ENCODE measurements at regions not wholly inside any gene's neighbourhood (a gene's known extent, or its start where the extent isn't known, plus 50 kb on each side); places are given as distances from the start of the nearest gene placed in this dataset.

DNA sequence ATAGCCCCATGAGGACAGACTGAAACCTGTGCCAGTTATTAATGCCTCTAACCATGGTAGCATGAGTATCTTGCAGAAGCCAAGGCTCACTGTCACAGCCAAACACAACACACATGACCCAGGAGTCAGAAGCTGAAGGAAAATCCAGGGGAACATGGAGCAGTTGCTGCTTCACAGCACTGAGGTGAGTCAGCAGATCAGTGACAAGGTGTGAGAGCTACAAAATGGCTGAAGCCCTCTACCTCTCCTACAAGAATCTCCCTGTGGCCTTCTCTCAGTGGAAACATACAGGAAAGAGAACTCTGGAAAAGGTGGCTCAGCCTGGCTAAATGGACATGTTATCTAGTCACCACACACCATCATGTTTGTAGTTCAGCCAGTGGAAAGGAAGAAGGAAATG is 93.5 kb downstream of the NAB1 start:
- no peak for ATAC-seq
- Histone ChIP-seq H3K27ac (ENCODE audit: low read length) (no peak overlapping the region), H3K36me3 (ENCODE audit: control insufficient read depth, insufficient read depth, low read length) (no peaks in the 10 kb centered on the region), H3K27me3 (ENCODE audit: control insufficient read depth, insufficient read depth, low read length) (0 out of 2 replicates have a peak, but pooled peaks cover 3% of the 10 kb centered on the region), H3K9me3 (ENCODE audit: control insufficient read depth, insufficient read depth, low read depth, low read length) (no peaks in the 10 kb centered on the region), H3K4me3 (ENCODE audit: low read depth in 2 of 2, low read length in 2 of 2) (no peak overlapping the region), H3K4me1 (ENCODE audit: control insufficient read depth, insufficient read depth, low read length) (no peaks in the 10 kb centered on the region)
- intact Hi-C loops (cut with micrococcal nuclease; ENCODE audit: unreplicated experiment) (no loop called here), in situ Hi-C loops (cut with HindIII; ENCODE audit: low pct_unique_long_range_greater_than_20kb, low sequenced_read_pairs) (no loop called here)
- no peak for TF ChIP-seq TCF7L2 (IDR thresholded peaks at IDR 0.05; ENCODE audit: low read depth, low read length)
- TF ChIP-seq POLR2AphosphoS5 (IDR thresholded peaks at IDR 0.05; ENCODE audit: low read depth, low read length): no peak
- no peak for TF ChIP-seq SIN3A (IDR thresholded peaks at IDR 0.05; ENCODE audit: borderline replicate concordance, insufficient read depth, low read depth, low read length)
- TF ChIP-seq, protein P1, sequence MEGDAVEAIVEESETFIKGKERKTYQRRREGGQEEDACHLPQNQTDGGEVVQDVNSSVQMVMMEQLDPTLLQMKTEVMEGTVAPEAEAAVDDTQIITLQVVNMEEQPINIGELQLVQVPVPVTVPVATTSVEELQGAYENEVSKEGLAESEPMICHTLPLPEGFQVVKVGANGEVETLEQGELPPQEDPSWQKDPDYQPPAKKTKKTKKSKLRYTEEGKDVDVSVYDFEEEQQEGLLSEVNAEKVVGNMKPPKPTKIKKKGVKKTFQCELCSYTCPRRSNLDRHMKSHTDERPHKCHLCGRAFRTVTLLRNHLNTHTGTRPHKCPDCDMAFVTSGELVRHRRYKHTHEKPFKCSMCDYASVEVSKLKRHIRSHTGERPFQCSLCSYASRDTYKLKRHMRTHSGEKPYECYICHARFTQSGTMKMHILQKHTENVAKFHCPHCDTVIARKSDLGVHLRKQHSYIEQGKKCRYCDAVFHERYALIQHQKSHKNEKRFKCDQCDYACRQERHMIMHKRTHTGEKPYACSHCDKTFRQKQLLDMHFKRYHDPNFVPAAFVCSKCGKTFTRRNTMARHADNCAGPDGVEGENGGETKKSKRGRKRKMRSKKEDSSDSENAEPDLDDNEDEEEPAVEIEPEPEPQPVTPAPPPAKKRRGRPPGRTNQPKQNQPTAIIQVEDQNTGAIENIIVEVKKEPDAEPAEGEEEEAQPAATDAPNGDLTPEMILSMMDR (IDR thresholded peaks at IDR 0.05): no peak
- TF ChIP-seq, protein P2, sequence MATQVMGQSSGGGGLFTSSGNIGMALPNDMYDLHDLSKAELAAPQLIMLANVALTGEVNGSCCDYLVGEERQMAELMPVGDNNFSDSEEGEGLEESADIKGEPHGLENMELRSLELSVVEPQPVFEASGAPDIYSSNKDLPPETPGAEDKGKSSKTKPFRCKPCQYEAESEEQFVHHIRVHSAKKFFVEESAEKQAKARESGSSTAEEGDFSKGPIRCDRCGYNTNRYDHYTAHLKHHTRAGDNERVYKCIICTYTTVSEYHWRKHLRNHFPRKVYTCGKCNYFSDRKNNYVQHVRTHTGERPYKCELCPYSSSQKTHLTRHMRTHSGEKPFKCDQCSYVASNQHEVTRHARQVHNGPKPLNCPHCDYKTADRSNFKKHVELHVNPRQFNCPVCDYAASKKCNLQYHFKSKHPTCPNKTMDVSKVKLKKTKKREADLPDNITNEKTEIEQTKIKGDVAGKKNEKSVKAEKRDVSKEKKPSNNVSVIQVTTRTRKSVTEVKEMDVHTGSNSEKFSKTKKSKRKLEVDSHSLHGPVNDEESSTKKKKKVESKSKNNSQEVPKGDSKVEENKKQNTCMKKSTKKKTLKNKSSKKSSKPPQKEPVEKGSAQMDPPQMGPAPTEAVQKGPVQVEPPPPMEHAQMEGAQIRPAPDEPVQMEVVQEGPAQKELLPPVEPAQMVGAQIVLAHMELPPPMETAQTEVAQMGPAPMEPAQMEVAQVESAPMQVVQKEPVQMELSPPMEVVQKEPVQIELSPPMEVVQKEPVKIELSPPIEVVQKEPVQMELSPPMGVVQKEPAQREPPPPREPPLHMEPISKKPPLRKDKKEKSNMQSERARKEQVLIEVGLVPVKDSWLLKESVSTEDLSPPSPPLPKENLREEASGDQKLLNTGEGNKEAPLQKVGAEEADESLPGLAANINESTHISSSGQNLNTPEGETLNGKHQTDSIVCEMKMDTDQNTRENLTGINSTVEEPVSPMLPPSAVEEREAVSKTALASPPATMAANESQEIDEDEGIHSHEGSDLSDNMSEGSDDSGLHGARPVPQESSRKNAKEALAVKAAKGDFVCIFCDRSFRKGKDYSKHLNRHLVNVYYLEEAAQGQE (IDR thresholded peaks at IDR 0.05; ENCODE audit: insufficient read depth in 1 of 2, low read depth in 2 of 2, low read length in 1 of 2): no peak
- CTCF ChIA-PET: no interaction called here
- no TSS peak for BruUV-seq (replicated peaks)
- POLR2A ChIA-PET: no interaction called here
- DNase-seq (ENCODE audit: low read depth, low spot score): no peak

- H3K27ac ChIP-seq (ENCODE audit: low read length): no peak overlapping the region
- ChIA-PET CTCF (no interaction called here), POLR2A (no interaction called here)
- no peaks in the 10 kb centered on the region for H3K4me1 ChIP-seq (ENCODE audit: control insufficient read depth, insufficient read depth, low read length)
- TF ChIP-seq, protein P1 (IDR thresholded peaks at IDR 0.05): no peak
- TF ChIP-seq POLR2AphosphoS5 (IDR thresholded peaks at IDR 0.05; ENCODE audit: low read depth, low read length) (no peak), TCF7L2 (IDR thresholded peaks at IDR 0.05; ENCODE audit: low read depth, low read length) (no peak), SIN3A (IDR thresholded peaks at IDR 0.05; ENCODE audit: borderline replicate concordance, insufficient read depth, low read depth, low read length) (no peak)
- TF ChIP-seq, protein P2 (IDR thresholded peaks at IDR 0.05; ENCODE audit: insufficient read depth in 1 of 2, low read depth in 2 of 2, low read length in 1 of 2): no peak
- intact Hi-C loops (cut with micrococcal nuclease; ENCODE audit: unreplicated experiment) (no loop called here), in situ Hi-C loops (cut with HindIII; ENCODE audit: low pct_unique_long_range_greater_than_20kb, low sequenced_read_pairs) (no loop called here)
- H3K4me3 ChIP-seq (ENCODE audit: low read depth in 2 of 2, low read length in 2 of 2): no peak overlapping the region
- H3K36me3 ChIP-seq (ENCODE audit: control insufficient read depth, insufficient read depth, low read length): no peaks in the 10 kb centered on the region
- ATAC-seq (no peak), DNase-seq (ENCODE audit: low read depth, low spot score) (no peak)
- BruUV-seq (replicated peaks): no TSS peak
- 0 out of 2 replicates have a peak, but pooled peaks cover 3% of the 10 kb centered on the region for H3K27me3 ChIP-seq (ENCODE audit: control insufficient read depth, insufficient read depth, low read length)
- H3K9me3 ChIP-seq (ENCODE audit: control insufficient read depth, insufficient read depth, low read depth, low read length): no peaks in the 10 kb centered on the region
These were observed 95.2 kb downstream of the NAB1 start for GRCh38 chr2:190744041-190744440.

Measured in Panc1 (cell line).